Keratinocyte (primary cell): ENCODE measurements at regions not wholly inside any gene's neighbourhood (a gene's known extent, or its start where the extent isn't known, plus 50 kb on each side); places are given as distances from the start of the nearest gene placed in this dataset.

Source experiments
- CTCF ChIP-seq, 3 experiments: IDR thresholded peaks in 1 of 3; conservative IDR thresholded peaks in 1 of 3; optimal IDR thresholded peaks in 1 of 3; 2 replicates in 2 of 3; 3 replicates in 1 of 3; pipeline versions ENCODE3 to v1.5.1; 2011; ENCODE audit warnings: low read length in 3 of 3, mild to moderate bottlenecking in 3 of 3, moderate library complexity in 2 of 3, control low read depth in 1 of 3, inconsistent platforms in 1 of 3; ENCODE audit not compliant: insufficient read depth in 2 of 3; ENCODE audit errors: extremely low read depth in 1 of 3
- EZH2 ChIP-seq: IDR thresholded peaks from one replicate; pipeline ENCODE4 v1.6.1; 2012; ENCODE audit warnings: inconsistent platforms, mild to moderate bottlenecking, low read length, moderate library complexity

- TF ChIP-seq CTCF (optimal IDR thresholded peaks at IDR 0.05 in 1 of 3, IDR thresholded peaks at IDR 0.05 in 1 of 3, conservative IDR thresholded peaks at IDR 0.05 in 1 of 3; ENCODE audit: extremely low read depth in 1 of 3, insufficient read depth in 2 of 3, low read length in 3 of 3) (no peak), EZH2 (no peak)
These were observed 90.0 kb upstream of the BNIP2 start for GRCh38 chr15:59779110-59779509.
